GM10266 (cell line): ENCODE measurements at regions not wholly inside any gene's neighbourhood (a gene's known extent, or its start where the extent isn't known, plus 50 kb on each side); places are given as distances from the start of the nearest gene placed in this dataset.

Experiments
- DNase-seq: peaks from one replicate; pipeline ENCODE4 v3.0.0; 2012; ENCODE audit errors: extremely low spot score
- TF ChIP-seq, protein P1 (sequence below): IDR thresholded peaks from 2 replicates; pipeline ENCODE4 v1.5.1; 2012; ENCODE audit warnings: mild to moderate bottlenecking, low read depth; ENCODE audit not compliant: control insufficient read depth, insufficient read depth; ENCODE audit errors: missing control alignments

- TF ChIP-seq, protein P1, sequence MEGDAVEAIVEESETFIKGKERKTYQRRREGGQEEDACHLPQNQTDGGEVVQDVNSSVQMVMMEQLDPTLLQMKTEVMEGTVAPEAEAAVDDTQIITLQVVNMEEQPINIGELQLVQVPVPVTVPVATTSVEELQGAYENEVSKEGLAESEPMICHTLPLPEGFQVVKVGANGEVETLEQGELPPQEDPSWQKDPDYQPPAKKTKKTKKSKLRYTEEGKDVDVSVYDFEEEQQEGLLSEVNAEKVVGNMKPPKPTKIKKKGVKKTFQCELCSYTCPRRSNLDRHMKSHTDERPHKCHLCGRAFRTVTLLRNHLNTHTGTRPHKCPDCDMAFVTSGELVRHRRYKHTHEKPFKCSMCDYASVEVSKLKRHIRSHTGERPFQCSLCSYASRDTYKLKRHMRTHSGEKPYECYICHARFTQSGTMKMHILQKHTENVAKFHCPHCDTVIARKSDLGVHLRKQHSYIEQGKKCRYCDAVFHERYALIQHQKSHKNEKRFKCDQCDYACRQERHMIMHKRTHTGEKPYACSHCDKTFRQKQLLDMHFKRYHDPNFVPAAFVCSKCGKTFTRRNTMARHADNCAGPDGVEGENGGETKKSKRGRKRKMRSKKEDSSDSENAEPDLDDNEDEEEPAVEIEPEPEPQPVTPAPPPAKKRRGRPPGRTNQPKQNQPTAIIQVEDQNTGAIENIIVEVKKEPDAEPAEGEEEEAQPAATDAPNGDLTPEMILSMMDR, result no peak
- no peak for DNase-seq
Observed at GRCh38 chr2:6755456-6755855, 110.3 kb downstream of the CMPK2 start.

GRCh38 chr2:6757215-6757614 lies 108.5 kb downstream of the CMPK2 start:
- no peak for DNase-seq
- TF ChIP-seq, protein P1, result no peak

GRCh38 chr2:6759689-6760088 lies 106.0 kb downstream of the CMPK2 start:
- no peak for DNase-seq
- TF ChIP-seq, protein P1, result no peak

- DNase-seq, result no peak
- TF ChIP-seq, protein P1, result no peak
Observed at GRCh38 chr2:6760132-6760531, 105.6 kb downstream of the CMPK2 start.

GRCh38 chr2:6764968-6765723 lies 100.6 kb downstream of the CMPK2 start:
- TF ChIP-seq, protein P1, result no peak
- DNase-seq, result no peak

DNA sequence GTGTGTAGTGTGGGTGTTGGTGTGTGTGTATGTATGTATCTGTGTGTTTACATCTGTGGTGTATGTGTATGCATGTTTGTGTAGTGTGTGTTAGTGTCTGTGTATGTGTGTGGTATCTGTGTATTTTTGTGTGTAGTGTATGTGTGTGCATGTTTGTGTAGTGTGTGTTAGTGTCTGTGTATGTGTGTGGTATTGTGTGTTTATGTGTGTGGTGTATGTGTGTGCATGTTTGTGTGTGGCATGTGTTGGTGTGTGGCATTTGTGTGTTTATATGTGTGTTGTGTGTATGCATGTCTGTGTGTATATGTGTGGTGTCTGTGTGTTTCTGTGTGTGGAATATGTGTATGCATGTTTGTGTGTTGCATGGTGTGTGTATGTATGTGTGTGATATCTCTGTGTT lies 96.4 kb downstream of the CMPK2 start:
- TF ChIP-seq, protein P1, result no peak
- DNase-seq, result no peak

GRCh38 chr2:6770006-6770405 lies 95.7 kb downstream of the CMPK2 start:
- no peak for DNase-seq
- TF ChIP-seq, protein P1, result no peak
